GM12878 (cell line): ENCODE measurements at regions not wholly inside any gene's neighbourhood (a gene's known extent, or its start where the extent isn't known, plus 50 kb on each side); places are given as distances from the start of the nearest gene placed in this dataset.

Experiments
- ATAC-seq: fragments of 200-7000 bp; cut with Tn5 transposase; 3 replicates; pipeline ENCODE4 v1.9.1; 2020; ENCODE audit warnings: mild to moderate bottlenecking, moderate library complexity
- BruUV-seq: library from RNA; stranded (reverse); fragments of 400-500 nt; replicated peaks from 2 replicates; lab custom pipeline; 2021; lab: Mats Ljungman, UMichigan
- CTCF ChIA-PET: fragments of 300-600 bp; sonication (Branson Sonifier 250); formaldehyde crosslinking; extraction: SDS; loops from one replicate; lab custom pipeline; 2021; ENCODE audit warnings: inconsistent platforms; lab: Yijun Ruan, JAX
- POLR2A ChIA-PET: fragments of 350-600 bp; formaldehyde crosslinking; extraction: SDS; loops from one replicate; lab custom pipeline; 2021; ENCODE audit warnings: inconsistent platforms; lab: Charles Lee
- RAD21 ChIA-PET: fragments of 300-600 bp; sonication (Branson Sonifier 250); formaldehyde crosslinking; loops from one replicate; lab custom pipeline; 2023; ENCODE audit warnings: antibody characterized with exemption; ENCODE audit not compliant: unreplicated experiment; lab: Charles Lee
- SMC1A ChIA-PET: fragments of 300-600 bp; sonication (Branson Sonifier 250); formaldehyde crosslinking; loops from one replicate; lab custom pipeline; 2023; ENCODE audit not compliant: unreplicated experiment, uncharacterized antibody; lab: Charles Lee
- DNase-seq: peaks from one replicate; pipeline ENCODE4 v3.0.0-alpha.2; 2011; ENCODE audit warnings: low read depth, low spot score
- FAIRE-seq: peaks from 3 replicates; lab custom pipeline; 2011; peaks lifted over from hg19 to GRCh38; lab: Jason Lieb, UNC
- H2AFZ ChIP-seq: 2 replicates; pipeline ENCODE4 v1.6.0; 2011; ENCODE audit warnings: low read depth, low read length, control low read depth; ENCODE audit not compliant: control insufficient read depth
- H3K27ac ChIP-seq: 2 replicates; pipeline ENCODE4 v1.5.1; 2011; ENCODE audit warnings: control low read depth; ENCODE audit not compliant: control insufficient read depth, insufficient read depth
- H3K27me3 ChIP-seq, 2 experiments: replicated peaks in 1 of 2; 2 replicates each; pipeline versions ENCODE4 v1.6.0 to v1.6.1; 2011; ENCODE audit warnings: low read length in 1 of 2; ENCODE audit not compliant: control insufficient read depth in 2 of 2, insufficient read depth in 2 of 2
- H3K36me3 ChIP-seq, 2 experiments: 2 replicates each; pipeline ENCODE4 v1.5.1; 2011; ENCODE audit warnings: low read length in 1 of 2; ENCODE audit not compliant: control insufficient read depth in 2 of 2, insufficient read depth in 2 of 2
- H3K4me1 ChIP-seq: 2 replicates; pipeline ENCODE4 v1.6.1; 2011; ENCODE audit warnings: mild to moderate bottlenecking, low read length, moderate library complexity, mixed read lengths; ENCODE audit not compliant: control insufficient read depth, insufficient read depth
- H3K4me2 ChIP-seq: 2 replicates; pipeline ENCODE4 v1.6.0; 2011; ENCODE audit warnings: control low read depth; ENCODE audit not compliant: control insufficient read depth, insufficient read depth
- H3K4me3 ChIP-seq: fragments of 200-600 bp; sonication (generic); 2 replicates; pipeline ENCODE4 v1.5.1; 2016
- H3K79me2 ChIP-seq: 2 replicates; pipeline ENCODE4 v1.6.0; 2011; ENCODE audit warnings: low read length; ENCODE audit not compliant: control insufficient read depth, insufficient read depth
- H3K9ac ChIP-seq: 2 replicates; pipeline ENCODE4 v1.8.0; 2011; ENCODE audit warnings: low read length, control low read depth, mixed read lengths; ENCODE audit not compliant: control insufficient read depth, insufficient read depth
- H3K9me3 ChIP-seq: replicated peaks from 3 replicates; pipeline ENCODE4 v1.5.1; 2011; ENCODE audit warnings: mild to moderate bottlenecking, low read length; ENCODE audit not compliant: control insufficient read depth, insufficient read depth
- H4K20me1 ChIP-seq: 2 replicates; pipeline ENCODE4 v1.6.0; 2011; ENCODE audit not compliant: control insufficient read depth, insufficient read depth
- E2F4 ChIP-seq: IDR thresholded peaks from 2 replicates; pipeline ENCODE4 v1.6.1; 2012; ENCODE audit warnings: low read depth, low read length, improper control_type of control experiment
- KDM1A ChIP-seq: fragments of 200-600 bp; sonication (generic); IDR thresholded peaks from 2 replicates; pipeline ENCODE4 v1.6.1; 2016; ENCODE audit warnings: borderline replicate concordance
- MTA3 ChIP-seq: IDR thresholded peaks from 2 replicates; pipeline ENCODE4 v1.6.1; 2012; ENCODE audit warnings: low read length, inconsistent platforms, borderline replicate concordance
- MXI1 ChIP-seq: fragments of 150-350 bp; IDR thresholded peaks from 2 replicates; pipeline ENCODE4 v1.6.1; 2011; ENCODE audit warnings: low read depth, mild to moderate bottlenecking, inconsistent platforms, low read length, improper control_type of control experiment
- NFYA ChIP-seq: IDR thresholded peaks from 2 replicates; pipeline ENCODE4 v1.6.1; 2011; ENCODE audit warnings: low read depth, mild to moderate bottlenecking, low read length, improper control_type of control experiment, borderline replicate concordance
- SIN3A ChIP-seq: IDR thresholded peaks from 2 replicates; pipeline ENCODE4 v1.6.1; 2012; ENCODE audit warnings: low read depth, low read length, improper control_type of control experiment
- SMC3 ChIP-seq: IDR thresholded peaks from 2 replicates; pipeline ENCODE4 v1.6.1; 2011; ENCODE audit warnings: low read length, improper control_type of control experiment, borderline replicate concordance
- SREBF2 ChIP-seq: IDR thresholded peaks from 2 replicates; pipeline ENCODE4 v1.6.1; 2012; ENCODE audit warnings: mild to moderate bottlenecking, low read length
- STAT1 ChIP-seq: fragments of 450-650 bp; conservative IDR thresholded peaks from 2 replicates; pipeline ENCODE4 v1.6.1; 2014; ENCODE audit warnings: antibody characterized with exemption, mild to moderate bottlenecking
- SUZ12 ChIP-seq: fragments of 200-600 bp; sonication (generic); IDR thresholded peaks from one replicate; pipeline ENCODE4 v1.6.1; 2018; ENCODE audit warnings: antibody characterized with exemption, mild to moderate bottlenecking; ENCODE audit not compliant: unreplicated experiment
- USF1 ChIP-seq: IDR thresholded peaks from 2 replicates; pipeline ENCODE4 v1.6.1; 2011; ENCODE audit warnings: borderline replicate concordance, low read depth, mild to moderate bottlenecking, moderate library complexity, mixed read lengths, low read length; ENCODE audit not compliant: insufficient read depth; ENCODE audit errors: extremely low read length
- ZBED1 ChIP-seq: IDR thresholded peaks from 2 replicates; pipeline ENCODE4 v1.6.1; 2016; ENCODE audit warnings: borderline replicate concordance
- ZNF384 ChIP-seq: IDR thresholded peaks from 2 replicates; pipeline ENCODE4 v1.6.1; 2012; ENCODE audit warnings: low read depth, mild to moderate bottlenecking, low read length, improper control_type of control experiment, borderline replicate concordance
- WGBS: methylation state at CpG from one replicate; pipeline ENCODE4 v1.1.6; 2016; ENCODE audit warnings: low lambda C conversion rate; ENCODE audit not compliant: insufficient replicate concordance, insufficient coverage; ENCODE audit errors: missing lambda C conversion rate; 5-methylcytosine and 5-hydroxymethylcytosine counted together
- in situ Hi-C: fragments of 300-500 bp; cut with MboI; formaldehyde crosslinking; loops from 9 replicates; pipeline ENCODE4 v1.14.3; 2018; ENCODE audit warnings: mixed read lengths
- intact Hi-C: fragments of 100-400 bp; cut with micrococcal nuclease; formaldehyde crosslinking; loops from one replicate; pipeline ENCODE4 v1.14.2; 2022; ENCODE audit not compliant: unreplicated experiment
- TF ChIP-seq, protein P1 (sequence below): fragments of 450-650 bp; conservative IDR thresholded peaks from 2 replicates; pipeline ENCODE4 v1.6.1; 2017; ENCODE audit warnings: mild to moderate bottlenecking, moderate library complexity

- WGBS = 93% methylated on average over 1 of the region's 1 CpG
- H2AFZ ChIP-seq = no peak overlapping the region
These were observed 674.2 kb upstream of the NRP1 start for GRCh38 chr10:34008656-34009055.

More at GRCh38 chr10:34008656-34009055, 674.2 kb upstream of the NRP1 start:
- H3K36me3 ChIP-seq = no peaks in the 10 kb centered on the region
- ChIA-PET SMC1A (interaction anchor here (1.1 kb wide), 1 partner anchor 186 kb away, joined by 3 read pairs; no protein-coding TSS in a partner anchor), CTCF (no interaction called here), POLR2A (no interaction called here), RAD21 (no interaction called here)
- DNase-seq (no peak), ATAC-seq (no peak), FAIRE-seq (no peak)
- H3K27me3 ChIP-seq = no peaks in the 10 kb centered on the region
- no peak overlapping the region for H3K4me3 ChIP-seq
- H3K9ac ChIP-seq = no peak overlapping the region
- in situ Hi-C loops = no loop called here
- no peak overlapping the region for H3K27ac ChIP-seq
- no peak overlapping the region for H3K4me2 ChIP-seq
- no peaks in the 10 kb centered on the region for H4K20me1 ChIP-seq
- no TSS peak for BruUV-seq
- H3K4me1 ChIP-seq = no peaks in the 10 kb centered on the region
- intact Hi-C loops = no loop called here
- H3K79me2 ChIP-seq = no peaks in the 10 kb centered on the region
- TF ChIP-seq SUZ12 (no peak), USF1 (no peak), NFYA (no peak), STAT1 (no peak), SREBF2 (no peak), ZBED1 (no peak), MXI1 (no peak), KDM1A (no peak), ZNF384 (no peak), E2F4 (no peak), SIN3A (no peak), SMC3 (no peak), MTA3 (no peak)
- TF ChIP-seq, protein P1, sequence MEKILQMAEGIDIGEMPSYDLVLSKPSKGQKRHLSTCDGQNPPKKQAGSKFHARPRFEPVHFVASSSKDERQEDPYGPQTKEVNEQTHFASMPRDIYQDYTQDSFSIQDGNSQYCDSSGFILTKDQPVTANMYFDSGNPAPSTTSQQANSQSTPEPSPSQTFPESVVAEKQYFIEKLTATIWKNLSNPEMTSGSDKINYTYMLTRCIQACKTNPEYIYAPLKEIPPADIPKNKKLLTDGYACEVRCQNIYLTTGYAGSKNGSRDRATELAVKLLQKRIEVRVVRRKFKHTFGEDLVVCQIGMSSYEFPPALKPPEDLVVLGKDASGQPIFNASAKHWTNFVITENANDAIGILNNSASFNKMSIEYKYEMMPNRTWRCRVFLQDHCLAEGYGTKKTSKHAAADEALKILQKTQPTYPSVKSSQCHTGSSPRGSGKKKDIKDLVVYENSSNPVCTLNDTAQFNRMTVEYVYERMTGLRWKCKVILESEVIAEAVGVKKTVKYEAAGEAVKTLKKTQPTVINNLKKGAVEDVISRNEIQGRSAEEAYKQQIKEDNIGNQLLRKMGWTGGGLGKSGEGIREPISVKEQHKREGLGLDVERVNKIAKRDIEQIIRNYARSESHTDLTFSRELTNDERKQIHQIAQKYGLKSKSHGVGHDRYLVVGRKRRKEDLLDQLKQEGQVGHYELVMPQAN = no peak
- no peaks in the 10 kb centered on the region for H3K9me3 ChIP-seq
